Gastroesophageal sphincter (tissue), 3 donors: ENCODE measurements at regions not wholly inside any gene's neighbourhood (a gene's known extent, or its start where the extent isn't known, plus 50 kb on each side); places are given as distances from the start of the nearest gene placed in this dataset.

Source experiments
- CTCF ChIP-seq, 4 experiments: fragments of 200-600 bp in 2 of 4; fragments of 450-650 bp in 2 of 4; sonication (generic) in 1 of 4; IDR thresholded peaks; one replicate each; pipeline ENCODE4 v1.5.1; 2017 to 2019; ENCODE audit warnings: antibody characterized with exemption in 4 of 4, mild to moderate bottlenecking in 2 of 4, moderate library complexity in 2 of 4
- POLR2A ChIP-seq, 2 donors: fragments of 450-650 bp; IDR thresholded peaks; one replicate each; pipeline ENCODE4 v1.6.1; 2017; ENCODE audit warnings: antibody characterized with exemption in 2 of 2, mild to moderate bottlenecking in 2 of 2, moderate library complexity in 1 of 2
- POLR2AphosphoS5 ChIP-seq: sonication (generic); formaldehyde crosslinking; IDR thresholded peaks from one replicate; pipeline ENCODE4 v1.6.1; 2017; ENCODE audit warnings: antibody characterized with exemption

- no peak for TF ChIP-seq CTCF (IDR thresholded peaks at IDR 0.05)
- TF ChIP-seq POLR2A (IDR thresholded peaks at IDR 0.05), result no peak
- no peak for TF ChIP-seq POLR2AphosphoS5
Observed at GRCh38 chrX:137263374-137263773, 229.6 kb upstream of the GPR101 start.
